Body of pancreas (tissue), 4 donors: ENCODE measurements at regions not wholly inside any gene's neighbourhood (a gene's known extent, or its start where the extent isn't known, plus 50 kb on each side); places are given as distances from the start of the nearest gene placed in this dataset.

Source experiments
- POLR2A ChIP-seq, 3 donors: fragments of 450-650 bp; IDR thresholded peaks; one replicate each; pipeline ENCODE4 v1.6.1; 2016; ENCODE audit warnings: antibody characterized with exemption in 3 of 3, mild to moderate bottlenecking in 2 of 3
- TF ChIP-seq, protein P1 (sequence below), 7 experiments: fragments of 450-650 bp in 4 of 7; fragments of 200-600 bp in 3 of 7; sonication (generic) in 3 of 7; IDR thresholded peaks; one replicate each; pipeline ENCODE4 v1.5.1; 2016 to 2019; ENCODE audit warnings: antibody characterized with exemption in 7 of 7

DNA sequence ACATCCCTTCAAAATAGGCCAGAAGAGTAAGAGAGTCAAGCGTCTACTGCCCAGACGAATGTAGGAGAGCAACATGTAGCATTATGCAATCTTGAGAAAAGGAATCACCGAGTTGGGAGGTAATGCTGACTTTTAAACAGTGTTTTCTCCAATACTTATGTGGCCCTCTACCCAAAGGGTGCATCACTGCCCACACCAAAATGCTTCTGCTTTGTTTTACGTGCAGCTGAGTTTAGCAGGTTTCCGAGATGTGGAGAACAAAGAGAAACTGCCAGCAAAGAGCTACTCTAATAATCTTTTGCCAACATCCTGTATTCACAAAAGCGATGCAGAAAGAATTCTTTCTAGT is 63.4 kb upstream of the ZEB2 start:
- no peak for TF ChIP-seq POLR2A (IDR thresholded peaks at IDR 0.05)
- TF ChIP-seq, protein P1, sequence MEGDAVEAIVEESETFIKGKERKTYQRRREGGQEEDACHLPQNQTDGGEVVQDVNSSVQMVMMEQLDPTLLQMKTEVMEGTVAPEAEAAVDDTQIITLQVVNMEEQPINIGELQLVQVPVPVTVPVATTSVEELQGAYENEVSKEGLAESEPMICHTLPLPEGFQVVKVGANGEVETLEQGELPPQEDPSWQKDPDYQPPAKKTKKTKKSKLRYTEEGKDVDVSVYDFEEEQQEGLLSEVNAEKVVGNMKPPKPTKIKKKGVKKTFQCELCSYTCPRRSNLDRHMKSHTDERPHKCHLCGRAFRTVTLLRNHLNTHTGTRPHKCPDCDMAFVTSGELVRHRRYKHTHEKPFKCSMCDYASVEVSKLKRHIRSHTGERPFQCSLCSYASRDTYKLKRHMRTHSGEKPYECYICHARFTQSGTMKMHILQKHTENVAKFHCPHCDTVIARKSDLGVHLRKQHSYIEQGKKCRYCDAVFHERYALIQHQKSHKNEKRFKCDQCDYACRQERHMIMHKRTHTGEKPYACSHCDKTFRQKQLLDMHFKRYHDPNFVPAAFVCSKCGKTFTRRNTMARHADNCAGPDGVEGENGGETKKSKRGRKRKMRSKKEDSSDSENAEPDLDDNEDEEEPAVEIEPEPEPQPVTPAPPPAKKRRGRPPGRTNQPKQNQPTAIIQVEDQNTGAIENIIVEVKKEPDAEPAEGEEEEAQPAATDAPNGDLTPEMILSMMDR (IDR thresholded peaks at IDR 0.05): no peak
